C4-2B (cell line): ENCODE measurements at regions not wholly inside any gene's neighbourhood (a gene's known extent, or its start where the extent isn't known, plus 50 kb on each side); places are given as distances from the start of the nearest gene placed in this dataset.

ENCODE experiments used
- H3K27ac ChIP-seq: fragments of 450-650 bp; 2 replicates; pipeline ENCODE4 v1.5.1; 2017
- ZFX ChIP-seq: fragments of 450-650 bp; IDR thresholded peaks from 2 replicates; pipeline ENCODE4 v1.6.1; 2017
- TF ChIP-seq, protein P1 (sequence below): fragments of 450-650 bp; conservative IDR thresholded peaks from 2 replicates; pipeline ENCODE4 v1.5.1; 2017; ENCODE audit warnings: mild to moderate bottlenecking

GRCh38 chr4:101515099-101515498 is 167.8 kb upstream of the PPP3CA start:
- no peak overlapping the region for H3K27ac ChIP-seq
- TF ChIP-seq, protein P1, sequence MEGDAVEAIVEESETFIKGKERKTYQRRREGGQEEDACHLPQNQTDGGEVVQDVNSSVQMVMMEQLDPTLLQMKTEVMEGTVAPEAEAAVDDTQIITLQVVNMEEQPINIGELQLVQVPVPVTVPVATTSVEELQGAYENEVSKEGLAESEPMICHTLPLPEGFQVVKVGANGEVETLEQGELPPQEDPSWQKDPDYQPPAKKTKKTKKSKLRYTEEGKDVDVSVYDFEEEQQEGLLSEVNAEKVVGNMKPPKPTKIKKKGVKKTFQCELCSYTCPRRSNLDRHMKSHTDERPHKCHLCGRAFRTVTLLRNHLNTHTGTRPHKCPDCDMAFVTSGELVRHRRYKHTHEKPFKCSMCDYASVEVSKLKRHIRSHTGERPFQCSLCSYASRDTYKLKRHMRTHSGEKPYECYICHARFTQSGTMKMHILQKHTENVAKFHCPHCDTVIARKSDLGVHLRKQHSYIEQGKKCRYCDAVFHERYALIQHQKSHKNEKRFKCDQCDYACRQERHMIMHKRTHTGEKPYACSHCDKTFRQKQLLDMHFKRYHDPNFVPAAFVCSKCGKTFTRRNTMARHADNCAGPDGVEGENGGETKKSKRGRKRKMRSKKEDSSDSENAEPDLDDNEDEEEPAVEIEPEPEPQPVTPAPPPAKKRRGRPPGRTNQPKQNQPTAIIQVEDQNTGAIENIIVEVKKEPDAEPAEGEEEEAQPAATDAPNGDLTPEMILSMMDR: no peak
- no peak for TF ChIP-seq ZFX

DNA sequence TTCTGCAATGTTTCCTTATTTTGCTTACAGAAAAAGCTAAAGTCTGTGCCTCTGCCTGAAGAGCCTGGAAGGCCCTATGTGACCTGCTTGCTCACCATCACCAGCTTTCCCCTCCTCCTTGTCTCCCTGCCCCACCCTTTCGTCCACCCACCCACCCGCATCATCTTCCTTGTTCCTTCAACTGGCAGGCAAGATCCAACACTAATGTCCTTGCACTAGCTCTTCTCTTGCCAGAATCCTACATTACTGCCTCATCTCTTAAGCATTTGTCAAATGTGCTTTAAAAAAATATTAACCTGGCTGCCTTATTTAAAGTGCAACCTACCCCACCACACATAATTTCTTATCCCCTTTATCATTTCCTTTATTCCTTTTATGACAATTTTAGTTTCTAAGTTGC is 165.1 kb upstream of the PPP3CA start:
- no peak overlapping the region for H3K27ac ChIP-seq
- no peak for TF ChIP-seq ZFX
- TF ChIP-seq, protein P1: no peak

DNA sequence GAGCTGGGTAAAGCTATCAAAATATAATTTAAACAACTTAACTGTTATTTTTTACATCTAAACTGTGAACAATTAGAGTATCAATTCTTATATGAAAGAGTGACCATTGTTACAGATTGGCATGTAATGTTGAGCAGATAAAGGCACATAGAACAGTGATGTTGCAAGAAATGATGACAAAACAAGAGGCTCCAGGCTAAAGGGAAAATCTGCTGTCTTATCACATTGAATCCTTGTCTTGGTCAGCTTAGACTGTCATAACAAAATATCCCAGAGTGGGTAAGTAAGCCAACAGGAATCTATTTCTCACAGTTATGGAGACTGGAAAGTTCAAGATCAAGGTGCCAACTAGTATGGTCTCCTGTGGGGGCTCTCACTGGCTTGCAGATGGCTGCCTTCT is 154.1 kb upstream of the PPP3CA start:
- TF ChIP-seq ZFX: no peak
- TF ChIP-seq, protein P1: no peak
- no peak overlapping the region for H3K27ac ChIP-seq

- no peak overlapping the region for H3K27ac ChIP-seq
- TF ChIP-seq, protein P1: no peak
- TF ChIP-seq ZFX: no peak
Observed at GRCh38 chr4:101500742-101501141, 153.4 kb upstream of the PPP3CA start.

GRCh38 chr4:101475246-101475645 is 127.9 kb upstream of the PPP3CA start:
- TF ChIP-seq ZFX: no peak
- TF ChIP-seq, protein P1: no peak
- H3K27ac ChIP-seq: no peak overlapping the region

DNA sequence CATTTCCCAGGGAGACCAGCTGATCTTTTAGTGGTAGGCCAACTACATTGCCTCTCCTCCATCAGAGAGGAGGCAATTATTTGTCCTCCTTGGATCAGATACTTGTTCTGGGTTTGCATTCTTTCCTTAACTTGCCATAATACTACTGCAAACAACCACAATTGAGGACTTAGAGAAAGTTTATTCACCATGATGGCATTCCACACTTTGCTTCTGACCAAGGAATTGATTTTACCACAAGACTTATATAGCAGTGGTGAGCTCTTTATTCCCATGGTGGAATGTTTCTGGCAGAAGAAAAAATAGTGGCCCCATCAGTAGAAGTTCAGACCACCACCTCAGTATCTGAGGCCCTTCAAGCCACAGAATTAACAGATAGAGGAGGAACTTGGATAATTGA is 123.9 kb upstream of the PPP3CA start:
- TF ChIP-seq, protein P1: no peak
- no peak for TF ChIP-seq ZFX
- no peak overlapping the region for H3K27ac ChIP-seq

- TF ChIP-seq ZFX: no peak
- TF ChIP-seq, protein P1: no peak
- no peak overlapping the region for H3K27ac ChIP-seq
Observed at GRCh38 chr4:101464596-101464995, 117.3 kb upstream of the PPP3CA start.
